LNCaP clone FGC (cell line): ENCODE measurements at regions not wholly inside any gene's neighbourhood (a gene's known extent, or its start where the extent isn't known, plus 50 kb on each side); places are given as distances from the start of the nearest gene placed in this dataset.

Source experiments
- DNase-seq: peaks from one replicate; pipeline ENCODE4 v3.0.0-alpha.2; 2011; ENCODE audit warnings: low read depth
- H3K4me3 ChIP-seq: 2 replicates; pipeline ENCODE4 v1.5.1; 2011; ENCODE audit warnings: mild to moderate bottlenecking, low read depth, low read length, control low read depth
- CTCF ChIP-seq: IDR thresholded peaks from 2 replicates; pipeline ENCODE4 v1.5.1; 2012; ENCODE audit warnings: mild to moderate bottlenecking; ENCODE audit not compliant: control insufficient read depth, insufficient read depth; ENCODE audit errors: extremely low read depth

DNA sequence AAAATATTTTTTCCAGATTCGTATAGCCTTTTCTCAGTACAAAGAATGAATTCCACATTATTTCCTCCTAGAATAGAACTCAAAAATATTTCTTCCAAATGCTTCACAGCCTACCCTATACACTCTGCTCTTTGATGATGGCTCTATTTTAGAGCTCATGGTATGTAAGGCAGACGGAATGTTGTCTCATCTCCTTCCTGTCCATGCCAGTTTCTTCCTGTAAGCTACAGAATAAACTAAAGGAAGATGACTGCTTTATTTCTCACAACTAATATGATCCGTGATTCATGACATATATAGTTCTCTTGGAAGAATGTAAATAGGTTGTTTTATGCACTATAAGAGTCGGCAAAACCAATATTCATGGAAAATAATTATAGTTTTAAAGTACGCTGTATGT is 723.1 kb downstream of the CDH11 start:
- TF ChIP-seq CTCF = no peak
- DNase-seq = no peak
- no peak overlapping the region for H3K4me3 ChIP-seq

DNA sequence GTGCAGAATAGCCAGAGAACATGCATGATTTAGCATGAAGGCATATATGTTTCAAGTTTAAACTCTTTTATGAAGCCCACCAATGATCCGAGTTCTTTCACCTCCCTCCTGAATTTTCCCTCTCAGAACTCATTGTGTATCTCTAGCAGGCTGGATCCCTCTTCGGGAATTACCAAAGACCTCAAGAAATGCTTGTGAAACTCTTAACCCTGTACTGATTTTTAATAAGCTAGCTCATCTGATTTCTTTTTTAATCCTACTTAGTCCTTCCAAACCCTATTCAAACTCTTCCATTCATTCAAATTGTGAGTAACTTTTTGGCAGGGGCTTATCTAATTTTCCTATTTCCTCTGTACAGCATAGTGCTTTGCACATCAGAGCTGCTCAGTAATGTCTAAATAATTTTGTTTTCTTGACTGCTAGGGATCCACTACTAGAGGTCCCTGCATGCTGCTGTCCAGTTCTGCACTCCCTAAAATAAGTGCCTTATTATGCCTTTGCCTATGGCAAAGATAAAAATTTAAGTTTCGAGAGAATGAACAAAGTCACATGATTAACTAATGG is 723.8 kb downstream of the CDH11 start:
- H3K4me3 ChIP-seq = no peak overlapping the region
- TF ChIP-seq CTCF = no peak
- no peak for DNase-seq

DNA sequence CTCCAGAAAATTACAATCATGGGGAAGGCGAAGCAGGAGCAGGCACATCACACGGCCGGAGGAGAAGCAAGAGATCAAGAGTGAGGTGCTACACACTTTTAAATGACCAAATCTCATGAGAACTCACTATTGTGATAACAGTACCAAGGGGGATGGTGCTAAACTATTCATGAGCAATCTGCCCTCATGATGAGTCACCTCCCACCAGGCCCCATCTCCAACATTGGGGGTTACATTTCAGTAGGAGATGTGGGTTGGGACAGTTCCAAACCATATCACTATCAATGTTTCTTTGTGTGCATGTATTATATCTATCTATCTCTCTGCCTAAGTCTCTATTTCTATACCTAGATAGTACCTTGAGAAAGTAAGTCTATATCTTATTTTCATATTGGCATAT is 724.8 kb downstream of the CDH11 start:
- DNase-seq = no peak
- no peak for TF ChIP-seq CTCF
- no peak overlapping the region for H3K4me3 ChIP-seq

DNA sequence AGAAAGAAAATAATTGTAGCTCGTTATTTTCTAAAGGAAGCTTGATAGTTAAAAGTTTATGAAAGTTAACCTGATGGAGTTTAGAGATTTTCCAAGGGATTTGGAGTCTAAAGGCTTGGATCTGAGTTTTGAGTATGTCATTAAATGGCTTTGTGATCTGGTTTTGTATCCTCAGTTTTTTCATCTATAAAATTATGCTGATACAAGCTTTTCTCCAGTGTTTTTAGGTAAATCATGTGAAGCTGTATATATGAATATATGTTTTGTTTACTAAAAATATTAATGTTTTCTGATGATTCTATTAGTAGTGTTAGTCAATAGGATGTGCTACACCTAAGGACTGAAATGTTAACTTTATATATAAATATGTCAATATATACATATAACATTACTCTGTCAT is 727.8 kb downstream of the CDH11 start:
- DNase-seq = no peak
- H3K4me3 ChIP-seq = no peak overlapping the region
- TF ChIP-seq CTCF = no peak

DNA sequence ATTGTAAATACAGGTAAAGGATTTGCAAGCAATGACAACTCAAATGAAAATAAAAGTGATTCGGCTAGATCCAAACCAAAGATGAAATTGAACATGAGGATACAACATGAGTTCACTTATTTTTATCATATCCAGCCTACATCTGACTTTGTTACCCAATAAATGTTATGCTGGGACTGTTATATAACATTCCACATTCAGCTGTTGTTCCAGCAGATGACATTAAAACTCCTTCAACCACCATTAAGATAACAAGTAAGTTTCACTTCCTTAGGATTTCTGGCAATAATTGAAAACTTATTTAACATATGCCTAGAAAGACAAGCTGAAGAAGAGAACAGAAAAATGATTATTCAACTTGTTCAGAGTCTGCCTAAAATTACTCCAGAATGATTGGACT is 729.4 kb downstream of the CDH11 start:
- no peak for TF ChIP-seq CTCF
- DNase-seq = no peak

DNA sequence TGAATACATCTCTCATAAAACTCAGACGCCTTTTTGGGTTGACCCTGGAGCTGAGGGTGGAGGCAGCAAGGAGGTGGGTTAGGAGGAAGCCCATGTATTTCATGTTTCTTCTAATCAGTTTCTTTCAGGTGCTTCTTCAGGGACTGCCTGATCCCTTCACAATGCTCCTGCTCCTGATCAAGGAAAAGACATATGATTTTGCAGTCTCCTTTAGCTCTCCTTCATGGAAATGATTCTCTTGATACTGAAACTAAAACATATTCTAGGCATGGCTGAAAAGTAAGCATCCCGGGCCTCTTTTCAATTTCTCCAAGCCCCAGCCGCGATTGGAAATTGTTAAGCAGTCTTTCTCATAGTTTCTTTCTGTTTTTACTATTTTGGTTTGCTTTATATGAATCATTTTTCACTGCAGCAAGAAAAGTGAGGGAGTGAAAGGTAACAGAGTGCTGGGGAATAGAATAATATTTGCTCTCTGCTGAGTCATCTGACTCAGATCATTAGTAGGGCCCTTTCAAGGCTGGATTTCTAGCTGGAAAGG is 730.7 kb downstream of the CDH11 start:
- no peak for TF ChIP-seq CTCF
- DNase-seq = no peak
- H3K4me3 ChIP-seq = no peak overlapping the region

More for the DNA sequence above, 729.4 kb downstream of the CDH11 start:
- no peak overlapping the region for H3K4me3 ChIP-seq

GRCh38 chr16:64390102-64390501 is 731.8 kb downstream of the CDH11 start:
- DNase-seq = no peak
- TF ChIP-seq CTCF = no peak
- H3K4me3 ChIP-seq = no peak overlapping the region
